ENCODE measurements at regions not wholly inside any gene's neighbourhood (a gene's known extent, or its start where the extent isn't known, plus 50 kb on each side); places are given as distances from the start of the nearest gene placed in this dataset.

DNA sequence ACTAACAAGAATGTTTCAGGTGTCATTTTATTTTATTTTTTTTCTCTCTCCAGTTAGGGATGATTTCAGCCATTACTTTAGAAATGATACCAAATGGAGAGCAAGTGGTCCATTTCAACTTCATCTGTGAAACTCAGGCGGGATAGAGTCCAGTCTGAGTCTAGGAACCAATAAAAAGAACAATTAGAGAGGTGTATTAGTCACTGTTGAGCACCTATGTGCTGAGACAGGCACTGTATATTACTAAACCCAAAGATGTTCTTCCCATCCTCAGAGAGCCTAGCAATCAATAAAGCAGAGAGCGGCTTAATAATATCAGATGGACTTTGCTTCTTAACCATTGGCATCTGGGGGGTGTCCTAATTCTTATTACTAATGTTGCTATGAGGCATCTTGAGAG lies 410.3 kb upstream of the SLC24A2 start:
- no peak for DNase-seq (ENCODE audit: low read depth, low spot score)

DNA sequence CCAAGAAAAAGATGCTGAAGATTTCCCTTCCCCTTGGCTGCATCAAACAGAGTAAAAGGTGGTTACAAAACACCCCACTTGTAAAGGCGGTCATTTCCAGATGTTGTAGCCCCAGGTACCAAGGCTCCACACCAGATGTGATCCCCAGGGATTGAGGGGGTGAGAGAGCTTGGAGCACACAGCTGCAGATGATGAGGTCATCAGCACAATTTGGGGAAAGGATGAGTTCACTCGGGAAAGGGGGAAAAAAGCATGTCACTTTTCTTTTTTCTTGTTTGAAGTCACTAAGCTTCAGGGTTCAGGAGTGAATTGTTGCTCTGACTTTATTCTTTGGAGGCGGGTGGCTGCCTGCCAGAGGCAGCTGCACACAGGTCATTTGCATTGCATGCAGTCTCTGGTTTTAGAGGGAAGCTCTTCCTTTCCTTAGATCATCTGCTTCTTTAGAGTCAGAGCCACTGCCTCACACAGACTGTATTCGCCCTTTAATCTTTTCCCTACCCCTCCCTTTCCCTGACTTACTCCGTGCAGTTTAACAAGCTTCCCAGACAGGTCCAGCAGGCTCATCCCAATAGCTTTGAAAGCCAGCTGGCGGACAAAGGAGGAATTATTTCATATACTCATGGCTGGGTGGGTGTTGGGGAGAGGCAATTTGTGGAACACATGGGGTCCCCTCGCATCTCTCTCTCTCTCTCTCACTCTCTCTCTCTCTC lies 409.3 kb upstream of the SLC24A2 start:
- no peak for DNase-seq (ENCODE audit: low read depth, low spot score)

- DNase-seq (ENCODE audit: low read depth, low spot score), result no peak
Measured at GRCh38 chr9:20191228-20191840, 402.5 kb upstream of the SLC24A2 start.

- no peak for DNase-seq (ENCODE audit: low read depth, low spot score)
Measured at GRCh38 chr9:20189871-20190270, 401.0 kb upstream of the SLC24A2 start.

- DNase-seq (ENCODE audit: low read depth, low spot score), result no peak
Measured at GRCh38 chr9:20188616-20189369, 400.0 kb upstream of the SLC24A2 start.

- no peak for DNase-seq (ENCODE audit: low read depth, low spot score)
Measured at GRCh38 chr9:20187318-20187717, 398.5 kb upstream of the SLC24A2 start.

DNA sequence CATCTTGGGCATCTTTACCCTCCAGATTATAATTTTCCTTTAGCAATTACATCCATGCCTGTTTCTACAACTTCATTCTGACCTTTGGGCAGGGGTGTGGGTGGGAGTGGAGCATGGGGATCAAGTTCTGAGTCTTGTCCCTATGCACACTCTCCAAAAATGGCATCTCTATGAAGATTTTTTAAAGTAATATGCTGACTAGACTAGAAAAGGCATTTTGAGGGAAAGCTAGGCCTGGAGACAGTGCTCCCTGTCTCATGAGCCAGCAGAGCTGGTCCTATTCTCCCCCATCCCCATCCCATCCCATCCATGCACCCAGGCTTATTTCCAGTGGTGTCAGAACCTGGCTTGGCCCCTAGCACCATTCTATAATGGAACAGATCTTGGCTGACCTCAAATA lies 398.0 kb upstream of the SLC24A2 start:
- no peak for DNase-seq (ENCODE audit: low read depth, low spot score)

DNA sequence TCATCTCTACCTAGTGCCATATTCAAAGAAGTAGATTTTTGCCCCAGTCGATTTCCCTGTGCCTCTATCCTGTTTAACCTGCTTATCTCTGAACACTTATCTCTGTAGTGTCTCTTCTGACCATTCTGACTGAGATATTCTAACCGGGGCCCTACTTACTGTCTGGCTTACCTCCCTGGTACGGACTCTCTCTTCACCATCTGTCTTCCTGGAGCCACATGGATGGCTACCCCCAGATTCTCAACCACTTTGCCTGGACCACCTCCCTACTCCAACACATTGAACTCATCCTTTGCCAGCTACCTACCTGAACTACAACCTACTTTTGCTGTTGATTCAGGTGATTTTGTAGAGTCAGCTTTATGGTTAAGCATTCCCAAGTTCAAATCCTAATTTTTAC lies 397.4 kb upstream of the SLC24A2 start:
- no peak for DNase-seq (ENCODE audit: low read depth, low spot score)

DNA sequence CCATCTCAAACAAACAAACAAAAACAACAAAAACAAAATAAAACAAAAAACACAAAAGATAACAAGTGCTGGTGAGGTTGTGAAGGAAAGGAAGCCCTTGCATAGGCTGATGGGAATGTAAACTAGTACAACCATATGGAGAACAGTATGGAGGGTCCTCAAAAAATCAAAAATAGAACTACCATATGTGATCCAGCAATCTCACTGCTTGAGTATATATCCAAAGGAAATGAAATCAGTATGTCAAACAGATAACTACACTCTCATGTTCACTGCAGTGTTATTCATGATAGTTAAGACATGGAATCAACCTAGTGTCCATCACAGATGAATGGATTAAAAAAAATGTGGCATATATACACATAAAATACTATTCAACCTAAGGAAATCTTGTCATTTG lies 395.7 kb upstream of the SLC24A2 start:
- no peak for DNase-seq (ENCODE audit: low read depth, low spot score)

GRCh38 chr9:20178679-20179078 lies 389.8 kb upstream of the SLC24A2 start:
- no peak for DNase-seq (ENCODE audit: low read depth, low spot score)

- no peak for DNase-seq (ENCODE audit: low read depth, low spot score)
Measured at GRCh38 chr9:20178197-20178596, 389.4 kb upstream of the SLC24A2 start.

DNA sequence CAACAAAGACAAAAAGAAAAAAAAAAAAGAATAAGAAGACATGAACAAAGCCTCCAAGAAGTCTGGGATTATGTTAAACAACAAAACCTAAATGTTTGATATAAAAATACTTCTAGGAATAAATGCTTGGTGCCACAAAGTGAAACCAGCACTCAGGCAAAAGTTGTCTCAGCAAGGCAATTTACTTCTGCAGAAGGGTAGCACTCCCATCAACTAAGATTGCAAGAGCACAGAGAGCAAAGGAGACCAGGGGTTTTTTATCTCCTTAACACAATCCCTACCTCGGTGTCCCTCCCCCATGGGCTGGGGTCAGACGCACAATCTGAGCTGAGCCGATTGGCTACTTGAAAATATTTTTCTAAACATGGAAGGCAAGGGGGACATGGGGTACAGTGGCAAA lies 381.3 kb upstream of the SLC24A2 start:
- no peak for DNase-seq (ENCODE audit: low read depth, low spot score)

- DNase-seq (ENCODE audit: low read depth, low spot score), result no peak
Measured at GRCh38 chr9:20152151-20152725, 363.4 kb upstream of the SLC24A2 start.

DNA sequence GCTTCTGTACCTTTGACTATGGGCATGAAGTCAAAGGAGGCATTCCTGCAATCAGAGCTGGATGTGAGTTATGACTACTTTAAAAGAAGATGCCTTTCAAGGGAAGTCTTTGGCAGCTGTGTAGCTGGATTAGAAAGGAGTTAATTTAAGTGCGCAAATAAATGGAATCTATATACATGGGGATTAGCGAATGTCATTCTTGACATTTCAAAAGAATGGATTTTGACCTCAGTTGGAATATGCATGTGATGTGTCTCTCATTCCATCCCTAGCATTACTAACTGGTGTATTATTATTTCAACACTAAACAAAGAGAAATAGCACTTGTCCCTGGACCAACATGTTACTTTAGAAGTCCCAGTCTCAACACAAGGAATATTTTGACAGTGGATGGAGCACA lies 359.6 kb upstream of the SLC24A2 start:
- DNase-seq (ENCODE audit: low read depth, low spot score), result no peak

DNA sequence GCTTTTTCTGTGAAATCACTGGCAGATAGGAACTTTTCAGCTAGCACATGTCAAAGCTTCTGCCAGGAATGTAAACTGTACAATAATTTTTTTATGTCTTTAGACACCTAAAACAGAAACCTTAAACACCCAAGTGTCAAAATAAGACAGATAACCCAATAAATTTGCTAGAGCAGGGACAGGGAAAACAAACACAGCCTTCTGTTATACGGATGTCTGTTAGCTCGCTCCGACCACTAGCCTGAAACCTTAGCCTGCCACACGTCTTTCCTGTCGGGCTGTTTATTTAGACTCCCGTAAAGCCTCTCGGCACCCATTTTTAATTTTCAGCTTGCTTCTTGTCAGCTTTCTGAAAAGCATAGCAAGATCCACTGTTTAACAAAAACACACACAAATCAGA lies 355.4 kb upstream of the SLC24A2 start:
- DNase-seq (ENCODE audit: low read depth, low spot score), result no peak

GRCh38 chr9:20139763-20140290 lies 351.0 kb upstream of the SLC24A2 start:
- DNase-seq (ENCODE audit: low read depth, low spot score), result no peak

DNA sequence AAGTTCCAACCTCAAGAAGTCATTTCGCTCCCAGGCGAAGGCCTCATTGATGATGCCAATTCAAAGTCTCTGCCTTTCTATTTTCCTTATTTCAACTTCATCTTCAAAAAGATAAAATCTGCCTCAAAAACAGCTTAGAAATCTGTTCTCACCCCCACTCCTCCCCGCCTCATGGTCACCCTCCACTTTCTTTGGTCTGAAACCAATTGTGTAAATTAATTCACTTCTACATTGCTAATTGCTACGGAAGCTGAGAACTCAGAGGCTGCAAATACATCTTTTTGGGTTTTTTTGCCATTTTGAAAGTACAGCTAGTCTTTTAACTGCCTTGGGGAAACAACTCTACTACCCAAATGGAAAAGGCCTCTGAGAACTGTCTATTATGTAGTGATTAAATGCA lies 350.0 kb upstream of the SLC24A2 start:
- no peak for DNase-seq (ENCODE audit: low read depth, low spot score)

GRCh38 chr9:20138116-20138515 lies 349.3 kb upstream of the SLC24A2 start:
- DNase-seq (ENCODE audit: low read depth, low spot score), result no peak

DNA sequence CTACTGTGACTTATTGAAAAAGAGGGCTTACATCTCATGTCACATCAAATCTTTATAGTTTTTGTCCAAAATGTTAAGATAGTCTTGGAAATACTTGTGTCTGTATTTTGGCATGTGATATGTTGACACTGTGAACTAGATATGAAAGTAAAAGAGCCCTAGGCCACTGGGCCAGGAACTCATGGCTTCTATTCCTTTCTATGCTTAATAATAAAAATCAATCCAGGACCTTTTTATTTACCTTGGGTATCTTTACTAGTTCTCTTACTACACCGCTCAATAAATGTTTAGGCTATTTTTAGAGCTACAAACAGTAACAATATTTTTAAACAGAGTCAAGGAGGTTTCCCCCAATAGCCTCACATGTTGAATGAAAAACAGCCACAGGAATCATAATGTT lies 348.6 kb upstream of the SLC24A2 start:
- DNase-seq (ENCODE audit: low read depth, low spot score), result no peak

DNA sequence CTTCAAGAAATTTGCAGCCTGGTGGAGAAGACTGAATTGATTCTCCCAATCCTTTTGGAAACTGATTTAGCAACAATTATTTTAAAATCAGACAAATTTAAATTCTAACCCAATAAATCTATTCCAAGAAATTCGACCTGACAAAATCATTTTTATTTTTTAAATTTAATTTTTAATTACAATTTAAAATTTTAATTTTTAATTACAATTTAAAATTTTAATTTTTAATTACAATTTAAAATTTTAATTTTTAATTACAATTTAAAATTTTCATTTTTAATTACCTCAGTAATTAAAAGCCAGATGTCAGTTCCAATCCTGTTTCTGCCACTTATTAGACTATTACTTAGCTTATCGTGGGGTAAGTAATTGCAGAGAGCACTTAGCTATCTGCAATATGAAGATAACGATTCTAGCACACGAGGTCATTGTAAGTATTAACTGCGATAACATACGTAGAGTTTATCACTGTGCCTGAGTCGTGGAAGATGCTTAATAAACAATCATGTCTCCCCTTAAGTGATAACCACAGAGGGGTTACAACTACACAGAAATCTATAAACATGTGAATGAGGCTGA lies 346.4 kb upstream of the SLC24A2 start:
- DNase-seq (ENCODE audit: low read depth, low spot score), result no peak

GRCh38 chr9:20125727-20126126 lies 336.9 kb upstream of the SLC24A2 start:
- DNase-seq (ENCODE audit: low read depth, low spot score), result no peak

DNA sequence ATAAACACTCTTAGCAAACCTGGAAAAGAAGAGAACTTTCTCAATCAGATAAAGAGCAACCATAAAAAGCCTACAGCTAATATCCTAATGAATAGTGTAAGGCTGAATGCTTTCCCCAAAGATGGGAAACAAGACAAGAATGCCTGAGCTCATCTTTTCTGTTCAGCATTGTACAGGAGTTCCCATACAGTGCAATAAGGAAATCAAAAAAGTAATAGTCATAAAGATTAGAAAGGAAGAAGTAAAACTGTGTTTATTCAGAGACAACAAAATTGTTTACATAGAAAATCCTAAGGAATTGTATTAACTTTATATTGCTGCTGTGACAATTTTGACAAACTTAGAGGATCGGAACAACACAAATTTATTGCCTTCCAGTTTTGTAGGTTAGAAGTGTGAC lies 330.7 kb upstream of the SLC24A2 start:
- no peak for DNase-seq (ENCODE audit: low read depth, low spot score)

All from smooth muscle cell of the brain vasculature (primary cell).